Calu3 (cell line): ENCODE measurements at regions not wholly inside any gene's neighbourhood (a gene's known extent, or its start where the extent isn't known, plus 50 kb on each side); places are given as distances from the start of the nearest gene placed in this dataset.
A peak's percentile ranks its signal among the peaks of the same experiment; 100 is the strongest.
"Not testable (repeated sequence)": the region's sequence is repeated elsewhere in the genome, so short reads cannot be mapped to it uniquely, and the experiment has no call there.

Experiments
- BruUV-seq: library from RNA; stranded (reverse); fragments of 400-500 nt; replicated peaks from 2 replicates; lab custom pipeline; 2021; lab: Mats Ljungman, UMichigan
- CTCF ChIA-PET: fragments of 300-600 bp; sonication (Branson Sonifier 250); formaldehyde crosslinking; loops from one replicate; lab custom pipeline; 2022; ENCODE audit warnings: antibody characterized with exemption; lab: Charles Lee
- DNase-seq: peaks from one replicate; pipeline ENCODE4 v3.0.0; 2022
- H3K27ac Mint-ChIP-seq: one replicate; pipeline ENCODE4 v1.8.0; 2022; ENCODE audit warnings: mixed read lengths; ENCODE audit not compliant: unreplicated experiment
- H3K27me3 Mint-ChIP-seq: one replicate; pipeline ENCODE4 v1.8.0; 2022; ENCODE audit warnings: mixed read lengths; ENCODE audit not compliant: unreplicated experiment
- H3K36me3 Mint-ChIP-seq: one replicate; pipeline ENCODE4 v1.8.0; 2022; ENCODE audit warnings: mild to moderate bottlenecking, moderate library complexity, mixed read lengths; ENCODE audit not compliant: insufficient read depth, unreplicated experiment
- H3K4me1 Mint-ChIP-seq: one replicate; pipeline ENCODE4 v1.8.0; 2022; ENCODE audit warnings: mild to moderate bottlenecking, low read depth, mixed read lengths; ENCODE audit not compliant: unreplicated experiment
- H3K4me3 Mint-ChIP-seq: one replicate; pipeline ENCODE4 v1.8.0; 2022; ENCODE audit warnings: mild to moderate bottlenecking, low read depth, moderate library complexity, mixed read lengths; ENCODE audit not compliant: unreplicated experiment
- H3K9me3 Mint-ChIP-seq: one replicate; pipeline ENCODE4 v1.8.0; 2022; ENCODE audit warnings: low read depth, mixed read lengths; ENCODE audit not compliant: unreplicated experiment
- intact Hi-C: fragments of 100-400 bp; cut with micrococcal nuclease; formaldehyde crosslinking; loops from one replicate; pipeline ENCODE4 v1.10.0; 2022; ENCODE audit not compliant: unreplicated experiment
- TF ChIP-seq, protein P1 (sequence below): fragments of 200-600 bp; IDR thresholded peaks from one replicate; pipeline ENCODE4 v1.8.0; 2022; ENCODE audit warnings: antibody characterized with exemption; ENCODE audit not compliant: unreplicated experiment

DNA sequence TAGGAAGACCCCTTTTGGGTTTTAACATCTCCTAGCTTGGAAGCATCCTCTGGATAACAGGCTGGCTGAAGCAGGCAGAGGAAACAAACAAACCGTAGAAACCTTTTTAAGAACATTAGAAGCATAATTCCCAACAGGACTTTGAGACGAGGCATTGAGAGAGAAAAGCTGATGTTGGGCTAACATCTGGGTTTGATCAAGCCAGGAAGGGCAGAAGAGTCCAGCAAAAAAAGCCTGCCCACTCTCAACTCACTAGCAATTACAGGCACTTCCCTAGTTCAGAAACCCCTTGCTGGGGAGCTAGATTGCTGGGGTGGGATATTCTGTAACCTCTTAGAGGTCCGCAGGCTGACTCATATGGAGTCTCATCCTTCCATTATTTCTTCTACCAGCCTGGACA is 75.4 kb upstream of the CTNNA1 start:
- Mint-ChIP-seq H3K27ac (no peak overlapping the region), H3K36me3 (peaks cover 12% of the 10 kb centered on the region), H3K9me3 (no peaks in the 10 kb centered on the region), H3K4me3 (no peak overlapping the region), H3K27me3 (peaks cover under 1% of the 10 kb centered on the region), H3K4me1 (peaks cover 24% of the 10 kb centered on the region)
- TF ChIP-seq, protein P1, sequence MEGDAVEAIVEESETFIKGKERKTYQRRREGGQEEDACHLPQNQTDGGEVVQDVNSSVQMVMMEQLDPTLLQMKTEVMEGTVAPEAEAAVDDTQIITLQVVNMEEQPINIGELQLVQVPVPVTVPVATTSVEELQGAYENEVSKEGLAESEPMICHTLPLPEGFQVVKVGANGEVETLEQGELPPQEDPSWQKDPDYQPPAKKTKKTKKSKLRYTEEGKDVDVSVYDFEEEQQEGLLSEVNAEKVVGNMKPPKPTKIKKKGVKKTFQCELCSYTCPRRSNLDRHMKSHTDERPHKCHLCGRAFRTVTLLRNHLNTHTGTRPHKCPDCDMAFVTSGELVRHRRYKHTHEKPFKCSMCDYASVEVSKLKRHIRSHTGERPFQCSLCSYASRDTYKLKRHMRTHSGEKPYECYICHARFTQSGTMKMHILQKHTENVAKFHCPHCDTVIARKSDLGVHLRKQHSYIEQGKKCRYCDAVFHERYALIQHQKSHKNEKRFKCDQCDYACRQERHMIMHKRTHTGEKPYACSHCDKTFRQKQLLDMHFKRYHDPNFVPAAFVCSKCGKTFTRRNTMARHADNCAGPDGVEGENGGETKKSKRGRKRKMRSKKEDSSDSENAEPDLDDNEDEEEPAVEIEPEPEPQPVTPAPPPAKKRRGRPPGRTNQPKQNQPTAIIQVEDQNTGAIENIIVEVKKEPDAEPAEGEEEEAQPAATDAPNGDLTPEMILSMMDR: no peak
- BruUV-seq: no TSS peak
- DNase-seq: no peak
- intact Hi-C loops: no loop called here
- CTCF ChIA-PET: no interaction called here

DNA sequence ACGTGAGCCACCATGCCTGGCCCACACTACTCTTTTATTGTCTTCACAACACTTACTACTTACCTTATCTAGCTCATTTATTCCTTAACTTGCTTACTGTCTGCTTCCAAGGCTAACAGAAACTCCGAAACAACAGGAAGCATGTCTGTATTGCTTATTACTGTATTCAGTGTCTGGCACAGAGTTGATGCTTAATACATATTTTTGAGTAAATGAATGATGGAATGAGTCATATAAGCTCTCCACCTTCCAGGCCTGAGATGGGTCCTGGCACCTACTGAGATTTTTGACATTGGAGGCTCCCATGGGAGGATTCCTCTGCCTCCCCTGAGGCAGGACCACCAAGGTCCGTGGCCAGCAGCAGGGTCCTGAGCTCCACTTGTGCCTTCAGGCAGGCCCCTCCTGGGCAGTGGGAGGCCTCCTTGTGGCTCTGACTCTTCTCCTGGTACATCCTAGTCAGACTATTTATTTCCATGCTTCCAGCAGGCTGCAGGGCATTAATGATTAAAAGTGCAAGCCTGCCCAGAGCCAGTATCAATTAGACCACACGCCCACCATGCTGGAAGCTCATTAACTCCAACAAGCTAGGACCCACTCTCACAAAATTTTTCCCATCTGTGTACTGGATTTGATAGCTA is 76.5 kb upstream of the CTNNA1 start:
- BruUV-seq: no TSS peak
- peaks cover 27% of the 10 kb centered on the region for H3K4me1 Mint-ChIP-seq
- CTCF ChIA-PET: interaction anchor here (0.6 to 1.6 kb wide), 9 partner anchors 8 to 539 kb away, joined by 3 to 13 read pairs (median 4); no protein-coding TSS in a partner anchor
- H3K27me3 Mint-ChIP-seq: no peaks in the 10 kb centered on the region
- peak overlapping the region; percentile 54 for H3K4me3 Mint-ChIP-seq
- DNase-seq: peak; percentile 26
- TF ChIP-seq, protein P1: no peak
- intact Hi-C loops: no loop called here
- H3K27ac Mint-ChIP-seq: peak overlapping the region; percentile 99
- H3K9me3 Mint-ChIP-seq: no peaks in the 10 kb centered on the region
- peaks cover 12% of the 10 kb centered on the region for H3K36me3 Mint-ChIP-seq

DNA sequence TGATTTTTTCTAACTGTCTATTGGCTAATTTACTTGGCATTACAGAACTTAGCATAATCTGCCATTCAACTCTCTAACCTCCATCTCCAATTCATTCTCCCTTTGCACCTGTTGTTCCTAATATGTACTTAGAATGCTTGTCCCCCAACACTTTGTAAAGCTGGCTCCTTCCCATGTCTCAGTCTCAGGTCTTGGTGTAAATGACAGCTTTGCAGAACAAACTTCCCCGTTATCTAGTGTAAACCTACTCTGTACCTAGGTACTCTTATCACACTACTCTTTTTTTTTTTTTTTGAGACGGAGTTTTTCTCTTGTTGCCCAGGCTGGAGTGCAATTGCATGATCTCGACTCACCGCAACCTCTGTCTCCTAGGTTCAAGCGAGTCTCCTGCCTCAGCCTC is 77.2 kb upstream of the CTNNA1 start:
- BruUV-seq: no TSS peak
- CTCF ChIA-PET: interaction anchor here (0.6 to 1.6 kb wide), 9 partner anchors 8 to 539 kb away, joined by 3 to 13 read pairs (median 4); no protein-coding TSS in a partner anchor
- H3K27me3 Mint-ChIP-seq: no peaks in the 10 kb centered on the region

DNA sequence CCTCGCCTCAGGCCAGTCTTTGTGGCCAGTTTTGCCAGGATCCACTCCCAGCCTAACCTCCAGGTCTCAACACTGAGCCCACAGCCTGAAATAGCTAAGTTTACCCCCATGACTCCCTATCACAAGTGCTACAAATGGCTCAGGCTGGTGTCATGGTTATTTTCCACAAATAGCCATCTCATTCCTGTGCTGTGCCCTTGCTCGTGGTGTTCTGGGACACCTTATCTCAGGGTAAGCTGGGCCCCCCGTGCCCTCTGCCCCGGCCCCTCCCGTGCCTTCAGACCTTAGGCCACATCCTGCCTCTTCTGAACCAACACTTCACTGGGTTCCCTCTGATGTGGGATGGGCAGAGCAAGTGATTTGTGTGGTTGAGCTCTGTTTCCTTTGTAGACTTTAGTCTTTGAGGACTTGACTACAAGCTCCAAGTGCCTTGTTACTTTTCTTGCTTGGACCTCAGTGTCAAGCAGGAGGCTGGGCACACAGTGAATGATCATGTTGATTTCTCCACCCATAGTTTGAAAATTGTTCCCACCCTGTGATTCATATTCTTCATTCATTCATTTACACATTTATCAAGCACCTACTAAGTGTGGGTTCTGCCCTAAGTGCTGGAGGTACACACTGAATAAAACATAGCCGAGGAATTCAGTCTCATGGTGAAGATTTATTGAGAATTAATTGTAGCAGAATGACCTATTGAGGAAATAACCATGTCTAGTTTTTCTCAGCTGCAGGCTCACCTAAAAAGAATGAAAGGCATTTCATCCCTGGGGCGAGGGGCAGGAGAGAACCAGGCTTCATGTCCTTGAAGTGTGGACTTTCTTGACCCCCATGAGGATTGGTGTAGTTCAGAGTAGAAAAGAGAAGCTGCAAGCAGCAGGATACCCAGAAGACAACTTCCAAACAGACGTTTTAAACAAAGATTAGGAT is 84.5 kb upstream of the CTNNA1 start:
- Mint-ChIP-seq H3K4me1 (peaks cover 39% of the 10 kb centered on the region), H3K9me3 (no peaks in the 10 kb centered on the region), H3K4me3 (no peak overlapping the region), H3K27me3 (no peaks in the 10 kb centered on the region), H3K36me3 (no peaks in the 10 kb centered on the region), H3K27ac (no peak overlapping the region)
- peak; percentile 40 for DNase-seq
- TF ChIP-seq, protein P1: no peak
- CTCF ChIA-PET: interaction anchor here (0.6 to 1.3 kb wide), 3 partner anchors 8 to 634 kb away, joined by 3 to 5 read pairs (median 4); no protein-coding TSS in a partner anchor
- intact Hi-C loops: no loop called here
- BruUV-seq: no TSS peak

More for the DNA sequence above, 77.2 kb upstream of the CTNNA1 start:
- peak overlapping the region; percentile 54 for H3K4me3 Mint-ChIP-seq
- DNase-seq: no peak
- intact Hi-C loops: no loop called here
- peaks cover 27% of the 10 kb centered on the region for H3K4me1 Mint-ChIP-seq
- TF ChIP-seq, protein P1: no peak
- peaks cover 12% of the 10 kb centered on the region for H3K36me3 Mint-ChIP-seq
- H3K9me3 Mint-ChIP-seq: no peaks in the 10 kb centered on the region
- peak overlapping the region; percentile 99 for H3K27ac Mint-ChIP-seq

DNA sequence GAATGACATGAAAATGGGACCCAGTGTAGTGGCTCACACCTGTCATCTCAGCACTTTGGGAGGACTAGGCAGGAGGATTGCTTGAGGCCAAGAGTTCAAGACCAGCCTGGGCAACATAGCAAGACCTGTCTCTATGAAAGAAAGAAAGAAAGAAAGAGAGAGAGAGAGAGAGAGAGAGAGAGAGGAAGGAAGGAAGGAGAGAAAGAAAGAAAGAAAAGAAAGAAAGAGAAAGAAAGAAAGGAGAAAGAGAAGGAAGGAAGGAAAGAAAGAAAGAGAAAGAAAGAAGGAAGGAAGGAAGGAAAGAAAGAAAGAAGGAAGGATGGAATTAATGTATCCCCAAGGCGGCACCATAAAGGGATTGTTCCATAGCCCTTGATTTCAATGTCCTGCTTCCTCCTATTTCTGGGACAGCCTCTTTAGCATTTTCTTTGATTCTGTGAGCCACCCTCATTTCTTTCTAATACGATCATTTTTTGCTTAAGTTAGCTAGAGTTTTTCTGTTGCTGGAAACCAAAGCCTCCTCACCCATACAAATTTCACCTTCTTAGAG is 85.4 kb upstream of the CTNNA1 start:
- H3K9me3 Mint-ChIP-seq, DNase-seq, H3K27ac Mint-ChIP-seq, intact Hi-C loops, H3K27me3 Mint-ChIP-seq, H3K4me3 Mint-ChIP-seq, BruUV-seq, H3K36me3 Mint-ChIP-seq: not testable (repeated sequence)
- peaks cover 42% of the 10 kb centered on the region for H3K4me1 Mint-ChIP-seq
- CTCF ChIA-PET: interaction anchor here (0.6 to 1.3 kb wide), 2 partner anchors 9 to 635 kb away, joined by 3 to 4 read pairs; no protein-coding TSS in a partner anchor
